ENCODE measurements at regions not wholly inside any gene's neighbourhood (a gene's known extent, or its start where the extent isn't known, plus 50 kb on each side); places are given as distances from the start of the nearest gene placed in this dataset.

GRCh38 chr7:66460921-66461361 lies 167.7 kb upstream of the KCTD7 start:
- TF ChIP-seq CTCF (conservative IDR thresholded peaks at IDR 0.05; ENCODE audit: low read depth, low read length) (no peak), POLR2A (IDR thresholded peaks at IDR 0.05; ENCODE audit: low read depth, low read length) (no peak), USF2 (IDR thresholded peaks at IDR 0.05; ENCODE audit: low read depth, low read length) (no peak), RAD21 (IDR thresholded peaks at IDR 0.05; ENCODE audit: low read length) (no peak)
